Gastroesophageal sphincter (tissue), 4 donors: ENCODE measurements at regions not wholly inside any gene's neighbourhood (a gene's known extent, or its start where the extent isn't known, plus 50 kb on each side); places are given as distances from the start of the nearest gene placed in this dataset.
"Not testable (repeated sequence)": the region's sequence is repeated elsewhere in the genome, so short reads cannot be mapped to it uniquely, and the experiment has no call there.

Source experiments
- ATAC-seq: fragments of 150-250 bp; one replicate; pipeline ENCODE4 v1.9.1; 2016; ENCODE audit warnings: mild to moderate bottlenecking, moderate library complexity
- H3K27ac ChIP-seq, 4 donors: fragments of 200-600 bp; sonication (generic) in 3 of 4; 1 replicate in 3 of 4; 2 replicates in 1 of 4; pipeline ENCODE4 v1.5.1; 2016 to 2019
- H3K27me3 ChIP-seq: fragments of 200-600 bp; sonication (generic); one replicate; pipeline ENCODE4 v1.5.1; 2019
- H3K36me3 ChIP-seq, 2 donors: fragments of 200-600 bp; sonication (generic); one replicate each; pipeline ENCODE4 v1.5.1; 2019; ENCODE audit warnings: control low read depth in 1 of 2
- H3K4me1 ChIP-seq, 3 donors: fragments of 200-600 bp; sonication (generic); 1 replicate in 2 of 3; 2 replicates in 1 of 3; pipeline ENCODE4 v1.5.1; 2016 to 2019; ENCODE audit warnings: control low read depth in 2 of 3
- H3K4me3 ChIP-seq, 2 donors: fragments of 200-600 bp; sonication (generic); one replicate each; pipeline ENCODE4 v1.5.1; 2019; ENCODE audit warnings: mild to moderate bottlenecking in 1 of 2, moderate library complexity in 1 of 2
- H3K9me3 ChIP-seq, 3 donors: fragments of 200-600 bp; sonication (generic); one replicate each; pipeline ENCODE4 v1.5.1; 2017 to 2019; ENCODE audit warnings: control low read depth in 2 of 3
- CTCF ChIP-seq, 4 experiments: fragments of 200-600 bp in 2 of 4; fragments of 450-650 bp in 2 of 4; sonication (generic) in 1 of 4; IDR thresholded peaks; one replicate each; pipeline ENCODE4 v1.5.1; 2017 to 2019; ENCODE audit warnings: antibody characterized with exemption in 4 of 4, mild to moderate bottlenecking in 2 of 4, moderate library complexity in 2 of 4
- POLR2A ChIP-seq, 2 donors: fragments of 450-650 bp; IDR thresholded peaks; one replicate each; pipeline ENCODE4 v1.6.1; 2017; ENCODE audit warnings: antibody characterized with exemption in 2 of 2, mild to moderate bottlenecking in 2 of 2, moderate library complexity in 1 of 2
- WGBS, 2 donors: methylation state at CpG; one replicate each; pipeline ENCODE4 v1.1.5; 2018; ENCODE audit warnings: low coverage in 1 of 2; 5-methylcytosine and 5-hydroxymethylcytosine counted together

- TF ChIP-seq CTCF (IDR thresholded peaks at IDR 0.05): peak in 3 of 4 experiments; percentile 20 to 32 (median 30)
- peak; percentile 68 to 90 for TF ChIP-seq POLR2A (IDR thresholded peaks at IDR 0.05)
- not testable (repeated sequence) for H3K9me3 ChIP-seq, H3K27me3 ChIP-seq, H3K36me3 ChIP-seq
- ATAC-seq: peak; percentile 97
- Histone ChIP-seq H3K4me3 (peak overlapping the region; percentile 74 to 86), H3K27ac (peak overlapping the region; percentile 81 to 89 (median 86)), H3K4me1 (peaks cover 0 to 11% (median 0%) of the 10 kb centered on the region in 3 donors)
- 0 to 6% methylated on average over 5 to 16 of the region's 107 CpGs for WGBS, 2 donors
These were observed 81.8 kb upstream of the TNK2 start for GRCh38 chr3:195989921-195990840.

GRCh38 chr3:195989197-195989920, 81.0 kb upstream of the TNK2 start:
- H3K36me3 ChIP-seq, H3K27me3 ChIP-seq, H3K9me3 ChIP-seq: not testable (repeated sequence)
- H3K27ac ChIP-seq: peak overlapping the region in 3 of 4 donors; percentile 81 to 89 (median 86)
- ATAC-seq: peak; percentile 72
- peak overlapping the region; percentile 74 to 86 for H3K4me3 ChIP-seq
- no CpG with 5 or more reads among the region's 46 CpGs for WGBS, 2 donors
- peaks cover 0 to 11% (median 0%) of the 10 kb centered on the region in 3 donors for H3K4me1 ChIP-seq

- ATAC-seq, H3K9me3 ChIP-seq, H3K27me3 ChIP-seq, H3K27ac ChIP-seq: not testable (repeated sequence)
- H3K36me3 ChIP-seq: peaks cover 0 to 15% of the 10 kb centered on the region in 2 donors
- H3K4me3 ChIP-seq: peak overlapping the region in 1 of 2 donors; percentile 24
- WGBS, 2 donors: 57% methylated on average over 3 of the region's 7 CpGs; no CpG with 5 or more reads in 1 of the 2 donors
- H3K4me1 ChIP-seq: peaks cover 0 to 11% (median 0%) of the 10 kb centered on the region in 3 donors
These were observed 80.4 kb upstream of the TNK2 start for GRCh38 chr3:195988764-195989163.

GRCh38 chr3:195987001-195987400, 78.7 kb upstream of the TNK2 start:
- not testable (repeated sequence) for H3K27me3 ChIP-seq, ATAC-seq, H3K27ac ChIP-seq, H3K4me3 ChIP-seq, H3K9me3 ChIP-seq
- Histone ChIP-seq H3K4me1 (peaks cover 0 to 11% (median 0%) of the 10 kb centered on the region in 3 donors), H3K36me3 (peaks cover 0 to 30% of the 10 kb centered on the region in 2 donors)
- 58 to 60% methylated on average over 2 of the region's 8 CpGs for WGBS, 2 donors

GRCh38 chr3:195986576-195986975, 78.2 kb upstream of the TNK2 start:
- not testable (repeated sequence) for H3K27ac ChIP-seq, ATAC-seq, H3K9me3 ChIP-seq, H3K27me3 ChIP-seq, H3K4me3 ChIP-seq
- Histone ChIP-seq H3K36me3 (peaks cover 0 to 34% of the 10 kb centered on the region in 2 donors), H3K4me1 (peaks cover 0 to 11% (median 0%) of the 10 kb centered on the region in 3 donors)
- WGBS, 2 donors: no CpG with 5 or more reads among the region's 4 CpGs

GRCh38 chr3:195985348-195985920, 77.1 kb upstream of the TNK2 start:
- Histone ChIP-seq H3K36me3 (peaks cover 0 to 40% of the 10 kb centered on the region in 2 donors), H3K4me1 (peaks cover 0 to 11% (median 0%) of the 10 kb centered on the region in 3 donors)
- H3K27me3 ChIP-seq, H3K27ac ChIP-seq, H3K9me3 ChIP-seq, H3K4me3 ChIP-seq, ATAC-seq: not testable (repeated sequence)
- 93 to 96% methylated on average over 5 to 9 of the region's 11 CpGs for WGBS, 2 donors

- H3K27me3 ChIP-seq, ATAC-seq, H3K27ac ChIP-seq, H3K9me3 ChIP-seq, H3K4me3 ChIP-seq: not testable (repeated sequence)
- H3K4me1 ChIP-seq: peaks cover 0 to 11% (median 0%) of the 10 kb centered on the region in 3 donors
- WGBS, 2 donors: 90% methylated on average over 9 of the region's 12 CpGs; no CpG with 5 or more reads in 1 of the 2 donors
- peaks cover 0 to 49% of the 10 kb centered on the region in 2 donors for H3K36me3 ChIP-seq
These were observed 76.2 kb upstream of the TNK2 start for GRCh38 chr3:195984392-195985030.

GRCh38 chr3:195983880-195984279, 75.5 kb upstream of the TNK2 start:
- Histone ChIP-seq H3K4me1 (peaks cover 0 to 10% (median 0%) of the 10 kb centered on the region in 3 donors), H3K36me3 (peaks cover 0 to 55% of the 10 kb centered on the region in 2 donors)
- not testable (repeated sequence) for H3K4me3 ChIP-seq, ATAC-seq, H3K27me3 ChIP-seq, H3K9me3 ChIP-seq, H3K27ac ChIP-seq
- WGBS, 2 donors: 83% methylated on average over 14 of the region's 16 CpGs; no CpG with 5 or more reads in 1 of the 2 donors

GRCh38 chr3:195982754-195983153, 74.4 kb upstream of the TNK2 start:
- WGBS, 2 donors: 81% methylated on average over 8 of the region's 17 CpGs; no CpG with 5 or more reads in 1 of the 2 donors
- H3K27ac ChIP-seq, ATAC-seq, H3K27me3 ChIP-seq, H3K4me3 ChIP-seq, H3K9me3 ChIP-seq, H3K4me1 ChIP-seq: not testable (repeated sequence)
- H3K36me3 ChIP-seq: peaks cover 4 to 67% of the 10 kb centered on the region in 2 donors

- not testable (repeated sequence) for H3K27me3 ChIP-seq, H3K4me1 ChIP-seq, H3K27ac ChIP-seq, ATAC-seq, H3K9me3 ChIP-seq, H3K4me3 ChIP-seq
- peaks cover 7 to 76% of the 10 kb centered on the region in 2 donors for H3K36me3 ChIP-seq
- 88% methylated on average over 7 of the region's 7 CpGs; no CpG with 5 or more reads in 1 of the 2 donors for WGBS, 2 donors
These were observed 73.4 kb upstream of the TNK2 start for GRCh38 chr3:195981778-195982177.

- 88% methylated on average over 6 of the region's 10 CpGs; no CpG with 5 or more reads in 1 of the 2 donors for WGBS, 2 donors
- peaks cover 7 to 90% of the 10 kb centered on the region in 2 donors for H3K36me3 ChIP-seq
- not testable (repeated sequence) for H3K4me1 ChIP-seq, H3K27me3 ChIP-seq, ATAC-seq, H3K27ac ChIP-seq, H3K9me3 ChIP-seq, H3K4me3 ChIP-seq
These were observed 71.5 kb upstream of the TNK2 start for GRCh38 chr3:195979877-195980276.
